HG02588 (cell line): ENCODE measurements at regions not wholly inside any gene's neighbourhood (a gene's known extent, or its start where the extent isn't known, plus 50 kb on each side); places are given as distances from the start of the nearest gene placed in this dataset.
A peak's percentile ranks its signal among the peaks of the same experiment; 100 is the strongest.

Source experiments
- ATAC-seq: cut with Tn5 transposase; IDR thresholded peaks from one replicate; pipeline ENCODE4 v1.9.1; 2021; ENCODE audit warnings: mild to moderate bottlenecking, moderate library complexity; ENCODE audit not compliant: unreplicated experiment

DNA sequence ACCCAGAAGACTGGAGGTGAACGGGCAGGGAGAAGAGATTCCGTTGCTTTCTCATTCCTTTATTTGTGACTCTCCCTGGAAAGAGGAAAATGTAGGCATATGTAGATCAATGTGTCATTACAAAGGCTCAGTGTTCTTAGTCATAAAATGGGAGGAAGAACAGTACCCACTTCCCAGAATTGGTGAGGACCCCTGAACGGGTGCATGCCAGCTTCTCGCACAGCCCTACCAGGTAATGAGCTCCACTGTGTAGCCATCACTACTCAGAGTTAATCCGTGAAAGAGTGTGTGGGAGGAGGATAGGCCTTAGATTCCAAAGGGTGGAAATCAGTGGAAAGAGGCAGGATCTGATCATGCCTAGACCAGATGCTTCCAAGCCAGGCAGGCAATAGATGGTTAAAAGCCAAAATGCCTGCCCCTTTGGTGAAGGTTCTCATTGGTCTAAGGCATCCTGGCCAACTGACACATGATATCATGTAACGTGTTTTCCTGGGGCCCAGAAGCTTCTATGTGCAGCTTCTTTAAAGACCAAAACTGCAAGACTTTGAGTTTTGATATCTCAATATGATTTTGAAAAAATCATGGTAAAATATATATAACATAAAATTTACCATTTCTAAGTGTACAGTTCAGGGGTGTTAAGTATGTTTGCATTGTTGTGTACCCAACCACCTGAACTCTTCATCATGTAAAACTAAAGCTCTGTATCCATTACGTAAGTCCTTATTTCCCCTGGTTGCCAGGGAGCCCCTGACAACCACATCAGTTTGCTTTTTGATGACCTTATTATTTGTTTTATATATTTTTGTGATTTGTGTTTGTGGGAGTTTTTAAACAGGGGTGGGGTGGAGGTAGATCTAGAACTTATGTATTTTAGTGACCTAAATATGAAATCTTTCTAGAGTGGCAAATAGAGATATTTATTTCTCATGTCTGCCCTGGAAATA, 402.2 kb upstream of the CFAP20DC start:
- ATAC-seq = no peak

DNA sequence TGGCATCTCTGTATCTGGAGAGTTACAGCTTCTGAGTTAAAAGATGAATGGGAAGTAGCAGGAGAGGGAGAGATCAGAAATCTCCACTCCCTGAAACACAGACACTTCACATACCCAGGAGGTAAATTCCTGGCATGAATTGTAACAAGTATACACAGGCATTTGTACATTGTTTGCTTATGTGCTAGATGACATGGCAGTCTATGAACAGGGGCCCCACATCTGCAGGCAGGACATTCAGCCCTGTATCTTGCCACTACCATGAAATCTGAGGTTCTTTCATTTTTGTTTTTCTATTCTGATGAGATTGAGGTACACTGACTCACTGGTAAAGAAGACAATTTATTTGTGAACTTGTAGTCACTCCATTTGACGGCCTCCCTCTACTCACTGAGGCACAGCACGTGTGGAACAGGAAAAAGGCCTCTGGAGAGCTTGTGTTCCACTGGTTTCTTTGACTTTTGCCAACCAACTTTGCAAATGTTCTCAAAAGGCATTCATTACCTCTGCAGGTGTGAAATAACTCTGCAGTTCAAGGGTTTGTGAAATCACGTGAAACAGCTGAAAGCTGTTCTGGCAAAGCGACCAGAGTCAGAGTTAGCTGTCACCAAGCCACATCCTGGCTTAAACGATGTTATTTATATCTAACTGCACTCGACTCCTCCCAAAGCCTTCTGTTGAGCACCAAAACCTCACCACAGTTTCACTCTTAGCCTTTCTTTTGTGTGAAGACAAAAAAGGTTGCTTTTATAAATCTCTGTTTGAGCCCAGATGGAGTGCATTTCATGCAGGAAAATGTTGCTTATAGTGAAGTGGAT, 401.3 kb upstream of the CFAP20DC start:
- peak; percentile 95 for ATAC-seq

DNA sequence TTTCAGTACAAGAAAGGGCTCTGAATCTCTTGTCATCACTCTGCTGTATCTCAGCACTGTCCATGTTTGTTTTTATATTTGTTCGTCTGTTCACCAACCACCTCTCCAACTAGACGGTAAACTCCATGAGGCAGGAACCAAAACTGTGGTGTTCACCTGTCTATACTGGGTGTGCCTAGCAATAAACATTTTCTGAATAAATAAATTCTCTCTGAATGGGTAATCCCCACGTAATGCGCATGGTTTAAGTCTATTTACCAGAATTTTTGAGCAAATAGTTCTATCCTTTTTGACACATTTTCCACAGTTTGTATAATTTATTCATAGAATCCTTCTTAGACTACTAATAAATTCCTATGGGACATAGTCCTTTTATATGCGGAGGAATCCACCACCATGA, 400.6 kb upstream of the CFAP20DC start:
- no peak for ATAC-seq

DNA sequence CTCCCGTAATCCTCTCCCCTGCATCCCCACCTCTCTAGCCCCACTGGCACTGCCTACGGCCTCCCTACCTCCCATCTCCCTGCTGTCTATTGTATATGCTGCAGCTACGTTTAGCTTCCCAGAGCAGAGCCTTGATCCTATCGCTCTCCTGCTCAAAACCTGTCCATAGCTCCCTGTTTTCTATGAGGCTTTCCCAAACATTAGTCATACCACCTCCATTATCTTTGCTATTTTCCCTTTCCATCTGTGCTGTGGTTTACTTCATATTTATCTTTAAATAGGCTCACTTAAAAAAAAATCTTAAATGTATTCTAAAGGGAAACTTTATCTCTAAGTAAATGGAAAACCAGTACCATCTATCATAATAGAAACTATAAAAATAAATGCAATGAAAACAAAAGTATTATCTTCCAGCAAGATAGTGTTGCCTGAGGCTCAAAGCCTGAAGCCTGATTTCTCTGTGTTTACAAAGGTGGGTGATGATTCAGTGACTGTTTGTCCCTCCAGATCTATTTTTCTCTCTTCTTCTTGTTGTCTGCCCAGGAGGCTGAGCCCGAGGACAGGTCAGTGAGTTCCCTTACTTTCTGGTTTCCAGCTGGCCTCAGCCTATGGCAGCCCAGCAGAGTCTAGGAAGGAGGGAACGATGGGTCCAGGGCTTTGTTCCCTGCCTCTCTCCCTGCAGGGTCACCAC, 397.1 kb upstream of the CFAP20DC start:
- ATAC-seq = no peak

DNA sequence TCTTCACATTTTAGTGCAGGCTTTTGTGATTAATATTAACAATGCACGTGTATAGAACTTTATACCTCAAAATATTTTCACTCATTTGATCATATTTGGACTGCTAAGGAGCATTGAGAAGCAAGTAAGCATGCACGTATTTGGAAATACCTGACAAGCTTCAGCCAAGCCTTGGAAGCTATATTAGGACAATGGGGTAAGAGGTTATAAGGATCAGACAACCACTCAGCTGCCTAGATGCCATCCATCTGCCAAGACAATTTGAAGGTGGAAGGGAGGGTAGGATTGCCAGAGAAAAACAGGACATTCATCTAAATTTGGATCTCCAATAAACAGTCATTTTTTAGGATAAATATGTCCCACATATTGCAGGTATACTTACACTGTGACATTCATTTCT, 394.9 kb upstream of the CFAP20DC start:
- no peak for ATAC-seq

DNA sequence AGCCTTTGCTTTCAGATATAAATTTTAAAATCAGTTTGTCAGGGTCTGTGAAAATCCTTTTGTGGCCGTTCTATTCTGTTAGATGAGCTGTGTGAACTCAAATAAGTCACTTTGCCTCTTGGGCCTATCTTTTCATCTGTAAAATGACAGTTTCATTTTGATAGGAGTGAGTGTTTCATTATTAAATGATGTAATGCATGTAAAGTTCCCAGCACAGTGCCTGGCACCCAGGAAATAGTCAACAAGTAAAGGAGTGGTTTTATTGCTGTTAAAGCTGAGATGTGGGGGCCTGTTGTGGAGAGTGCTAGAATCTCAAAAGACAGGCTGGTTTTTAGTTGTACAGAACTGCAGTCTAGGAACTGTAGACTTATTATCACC, 394.5 kb upstream of the CFAP20DC start:
- no peak for ATAC-seq

DNA sequence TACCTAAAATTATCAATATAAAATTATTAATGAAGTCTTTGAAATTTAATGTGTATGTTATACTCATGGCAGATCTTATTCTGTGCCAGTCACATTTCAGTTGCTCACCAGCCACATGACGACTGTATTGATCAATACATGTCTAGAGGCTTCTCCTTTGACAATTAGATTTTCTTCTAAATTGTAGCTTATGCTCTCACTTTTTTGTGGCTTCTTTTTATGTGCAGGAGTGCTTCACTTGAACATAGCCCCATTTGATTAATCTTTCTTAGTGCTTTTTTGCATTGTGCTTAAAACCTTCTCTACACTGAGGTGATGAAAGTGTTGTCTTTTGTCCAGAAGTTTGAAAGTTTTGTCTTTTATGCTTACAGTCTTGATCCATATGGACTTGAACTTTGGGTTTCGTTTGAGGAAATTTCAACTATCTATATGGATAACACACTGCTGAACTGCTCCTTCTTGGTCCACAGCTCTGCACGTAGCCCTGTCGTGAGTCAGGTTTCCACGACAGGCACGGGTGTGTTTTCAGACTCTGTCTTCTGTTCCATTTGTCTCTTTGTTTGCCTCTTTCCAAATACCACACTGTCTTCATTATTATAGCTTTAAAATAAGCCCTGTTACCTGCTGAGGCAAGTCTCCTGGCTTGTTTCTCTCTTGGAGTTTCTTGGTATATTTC, 393.9 kb upstream of the CFAP20DC start:
- no peak for ATAC-seq

DNA sequence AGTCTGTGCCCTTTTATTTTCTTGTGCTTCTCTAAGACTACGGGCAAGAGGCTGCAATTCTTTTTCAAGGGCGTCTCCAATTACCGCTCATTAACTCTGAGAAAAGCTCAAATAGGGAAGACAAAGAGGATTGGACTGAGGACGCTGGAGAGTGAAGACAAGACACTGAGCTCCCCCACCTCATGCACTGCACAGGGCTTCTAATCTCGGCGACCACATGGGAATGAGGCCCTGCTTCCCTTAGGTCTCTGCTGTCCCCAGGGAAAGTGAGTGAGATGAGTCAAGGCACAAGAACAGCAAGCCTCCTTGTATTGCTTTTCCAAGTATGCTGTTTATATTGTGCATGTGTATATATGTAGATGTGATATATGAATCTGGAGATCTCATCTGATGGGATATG, 392.2 kb upstream of the CFAP20DC start:
- ATAC-seq = no peak

DNA sequence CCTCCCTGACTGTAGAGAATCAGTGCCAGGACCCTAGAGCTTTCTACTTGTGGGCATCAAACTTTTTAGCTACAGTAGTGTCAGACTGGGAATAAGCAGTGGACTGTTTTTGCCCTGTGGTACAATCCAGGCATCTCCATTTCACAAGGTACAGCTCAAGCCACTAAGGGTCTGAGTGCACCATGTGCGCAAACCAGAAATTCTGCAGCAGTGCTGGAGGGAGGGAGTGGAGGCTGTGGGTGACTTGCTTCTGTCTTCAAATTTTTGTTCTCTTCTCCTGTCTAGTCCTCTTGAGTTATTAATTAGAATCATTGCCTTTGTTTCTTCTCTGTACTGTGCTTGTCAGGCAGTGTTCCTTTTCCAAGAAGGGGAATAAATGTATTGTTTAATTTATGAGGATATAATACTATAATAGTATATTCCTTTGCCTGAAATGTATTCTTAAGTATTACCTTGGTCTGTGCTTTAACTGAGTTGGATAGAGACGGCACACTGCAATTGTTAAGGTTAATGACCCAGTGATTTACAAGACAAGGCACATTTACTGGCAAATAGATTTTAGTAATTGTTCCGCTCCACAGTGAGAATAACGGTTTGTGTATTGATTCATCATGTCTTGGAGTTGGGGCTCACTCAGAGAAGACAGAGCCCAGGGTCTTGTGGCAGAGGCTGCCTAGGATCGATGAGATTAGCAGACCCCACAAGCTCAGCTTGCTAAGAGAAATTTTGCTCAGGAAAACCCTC, 390.6 kb upstream of the CFAP20DC start:
- ATAC-seq = no peak

DNA sequence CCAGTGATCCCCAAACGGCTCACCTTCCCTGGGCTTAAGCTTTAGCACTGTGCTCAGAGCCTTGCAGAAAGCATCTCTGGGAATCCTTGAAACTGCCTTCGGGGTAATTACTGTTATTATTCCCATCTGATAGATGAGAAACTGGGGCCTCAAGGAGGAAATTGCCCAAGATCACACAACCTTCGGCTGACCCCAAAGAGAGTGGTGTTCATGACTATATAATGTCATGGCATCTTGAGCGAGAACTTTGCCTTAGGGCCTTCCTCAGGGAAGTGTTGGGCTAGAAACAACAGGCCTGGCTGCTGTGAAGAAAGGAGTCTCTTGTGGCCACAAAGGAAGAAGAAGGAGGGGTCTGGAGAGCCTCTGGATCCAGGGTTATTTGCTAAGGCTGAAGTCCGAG, 388.7 kb upstream of the CFAP20DC start:
- no peak for ATAC-seq

DNA sequence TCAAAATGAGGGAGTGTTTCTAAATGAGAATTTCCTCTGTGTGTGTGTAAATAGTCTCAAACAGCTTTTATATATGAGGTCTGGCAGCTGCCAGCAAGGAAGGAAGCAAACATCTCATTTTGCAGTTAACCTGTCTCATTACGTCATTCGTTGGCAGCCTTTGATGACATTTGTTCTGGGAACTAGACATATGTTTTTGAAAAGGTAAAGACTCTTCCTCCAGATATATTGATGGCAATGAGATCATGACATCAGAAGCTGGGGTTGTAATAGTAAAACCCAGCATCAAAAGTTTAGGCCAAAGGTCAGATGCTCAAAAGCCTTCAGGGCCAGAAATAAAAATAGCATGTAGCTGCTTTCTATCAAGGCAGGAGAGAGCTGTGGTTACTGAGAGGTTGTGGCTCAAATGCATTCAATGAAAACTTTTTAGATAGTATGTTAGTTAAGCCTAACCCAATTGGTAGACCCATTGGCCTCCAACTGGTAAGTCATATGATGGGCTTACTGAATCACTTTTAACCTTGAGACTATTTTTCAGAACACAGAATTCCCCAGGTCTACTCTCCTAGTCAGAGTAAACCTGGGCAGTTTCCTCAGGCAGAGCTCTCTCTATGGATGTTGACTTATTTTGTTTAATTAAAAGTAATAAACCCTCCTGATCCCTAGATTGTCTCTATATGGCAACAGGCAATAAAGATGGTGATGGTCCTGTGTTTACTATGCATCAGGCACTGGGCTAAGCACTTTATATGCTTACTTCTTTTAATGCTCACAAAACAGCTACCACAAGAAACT, 386.5 kb upstream of the CFAP20DC start:
- no peak for ATAC-seq

DNA sequence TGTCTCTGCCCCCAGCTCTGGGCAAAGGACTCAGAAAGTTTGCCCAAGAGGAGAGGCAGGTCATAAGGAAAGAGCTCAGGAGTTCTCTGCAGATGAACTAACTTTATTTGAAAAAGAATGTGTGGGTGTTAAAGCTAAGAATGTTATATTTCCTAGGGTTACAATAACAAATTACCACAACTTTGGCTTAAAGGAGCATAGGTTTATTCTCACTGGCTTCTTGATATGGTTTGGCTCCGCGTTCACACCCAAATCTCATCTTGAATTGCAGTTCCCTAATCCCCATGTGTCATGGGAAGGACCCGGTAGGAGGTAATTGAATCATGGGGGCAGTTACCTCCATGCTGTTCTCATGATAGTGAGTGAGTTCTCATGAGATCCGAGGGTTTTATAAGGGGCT, 383.7 kb upstream of the CFAP20DC start:
- no peak for ATAC-seq

DNA sequence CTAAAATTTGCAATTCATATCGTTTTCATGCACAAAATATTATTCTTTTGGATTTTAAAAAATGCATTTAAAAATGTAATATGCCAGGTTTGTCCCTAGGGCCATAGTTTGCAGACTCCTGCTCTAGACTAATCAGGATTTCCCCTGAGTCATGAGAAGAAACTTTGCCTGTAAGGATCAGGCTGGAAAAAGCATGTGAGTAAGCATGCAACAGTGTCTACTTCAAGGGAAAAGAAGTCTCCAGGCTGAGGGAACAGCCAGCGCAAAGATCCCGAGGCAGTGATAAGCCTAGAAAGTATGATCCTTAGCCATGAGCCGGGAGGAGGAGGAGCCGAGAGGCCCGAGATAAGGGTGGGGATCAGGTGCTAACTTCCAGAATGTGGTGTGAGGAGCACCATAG, 382.8 kb upstream of the CFAP20DC start:
- no peak for ATAC-seq

DNA sequence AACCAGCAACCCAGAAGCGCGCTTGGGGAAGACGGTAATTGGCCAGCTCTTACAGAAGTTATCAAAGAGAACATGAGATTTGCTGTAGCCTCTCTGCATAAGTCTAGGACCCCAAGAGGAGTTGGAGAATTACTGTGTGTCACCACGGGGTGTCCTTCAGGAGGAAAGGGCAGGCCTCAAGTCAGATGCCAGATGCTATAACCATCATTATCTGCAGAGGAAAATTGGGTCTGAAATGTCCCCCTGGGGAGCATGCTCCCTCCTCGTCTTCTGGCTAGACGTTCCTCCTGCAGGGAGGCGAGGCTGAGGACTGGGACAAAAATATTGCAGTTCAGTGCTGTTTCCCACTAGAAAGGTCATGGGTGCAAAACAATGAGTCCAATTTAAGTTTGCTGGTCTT, 380.5 kb upstream of the CFAP20DC start:
- no peak for ATAC-seq

DNA sequence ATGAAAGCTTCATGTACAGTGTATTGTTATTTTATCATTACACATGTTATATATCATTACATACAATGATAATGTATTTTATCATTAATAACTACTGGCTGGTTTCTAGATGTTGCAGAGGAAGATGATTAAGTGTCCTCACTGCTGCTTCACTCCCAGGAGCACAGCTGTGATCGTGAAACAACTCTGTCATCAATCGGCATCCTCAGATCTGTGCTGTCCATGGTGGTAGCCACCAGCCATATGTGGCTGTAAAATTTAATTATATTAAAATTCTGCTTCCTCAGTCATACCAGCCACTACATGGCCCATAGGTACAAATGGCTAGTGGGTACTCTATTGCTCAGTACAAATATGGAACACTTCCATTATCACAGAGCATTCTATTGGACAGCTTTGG, 379.4 kb upstream of the CFAP20DC start:
- no peak for ATAC-seq

DNA sequence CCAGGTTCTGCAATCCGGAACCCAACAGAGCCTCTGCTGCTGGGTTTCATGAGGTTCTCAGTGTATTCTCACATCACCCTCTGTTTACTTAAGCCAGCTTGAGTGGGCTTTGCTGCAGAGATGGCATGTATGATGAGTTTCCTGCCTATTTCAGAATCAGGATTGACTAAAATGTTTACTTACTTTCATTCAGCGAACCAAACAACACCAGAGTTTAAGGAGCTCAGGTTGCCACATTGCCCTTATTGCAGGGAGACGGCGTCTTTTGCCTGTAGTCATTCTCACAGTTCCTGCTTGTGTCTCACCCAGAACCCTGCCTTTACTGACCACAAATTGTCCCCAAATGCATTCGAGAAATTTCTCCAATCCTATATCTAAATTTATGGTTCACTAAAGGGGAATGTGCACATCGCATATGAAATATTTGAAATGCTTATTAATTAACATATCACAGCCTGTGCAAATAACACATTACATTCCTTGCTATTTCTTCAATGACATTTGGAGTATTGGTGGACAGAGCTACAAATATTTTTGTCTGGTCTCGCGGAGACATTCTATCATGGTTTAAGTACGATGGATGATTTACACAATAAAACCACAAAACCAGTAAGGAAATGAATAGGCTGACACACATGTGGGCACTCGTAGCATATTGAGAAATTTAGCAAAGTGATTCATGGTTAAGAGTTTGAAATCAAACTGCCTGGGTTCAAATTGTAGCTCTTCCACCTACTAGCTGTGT, 377.2 kb upstream of the CFAP20DC start:
- no peak for ATAC-seq

DNA sequence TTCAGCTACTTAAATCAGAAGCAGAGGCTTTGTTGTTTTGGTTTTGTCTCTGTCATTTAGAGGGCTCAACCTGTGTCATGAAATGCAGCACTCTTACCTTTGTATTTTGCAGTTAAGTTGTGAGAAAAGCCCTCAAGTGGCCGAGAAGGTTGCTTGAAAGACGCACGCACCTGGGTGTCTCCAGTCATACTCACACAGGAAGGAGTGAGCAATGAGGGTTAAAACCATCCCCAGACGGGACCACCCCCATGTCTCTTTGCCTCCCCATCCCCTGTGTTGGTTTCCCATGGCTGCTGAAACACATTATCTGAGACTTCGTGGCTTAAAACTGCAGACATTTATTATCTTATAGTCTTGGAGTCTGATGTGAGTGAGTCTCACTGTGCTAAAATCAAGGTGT, 376.1 kb upstream of the CFAP20DC start:
- ATAC-seq = peak; percentile 53

DNA sequence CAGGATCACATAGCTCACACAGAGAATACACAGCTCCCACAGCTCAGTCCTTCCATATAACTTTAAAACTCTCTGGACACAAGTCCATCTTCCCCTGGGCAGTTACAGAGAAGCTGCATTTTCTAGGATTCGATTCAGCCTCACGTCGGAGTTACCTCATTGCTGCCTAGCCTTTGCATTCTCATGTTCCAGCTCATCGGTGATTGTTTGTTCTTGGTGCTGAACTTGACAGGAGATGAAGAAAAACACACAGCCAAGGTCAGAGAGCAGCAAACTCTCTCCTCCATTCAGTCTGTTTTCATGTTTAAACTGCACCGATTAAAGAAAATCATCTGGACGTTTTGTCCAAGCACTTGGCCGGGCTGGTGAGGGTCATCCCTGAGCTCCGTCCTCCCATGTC, 375.5 kb upstream of the CFAP20DC start:
- no peak for ATAC-seq
